ENCODE measurements at regions not wholly inside any gene's neighbourhood (a gene's known extent, or its start where the extent isn't known, plus 50 kb on each side); places are given as distances from the start of the nearest gene placed in this dataset.

DNA sequence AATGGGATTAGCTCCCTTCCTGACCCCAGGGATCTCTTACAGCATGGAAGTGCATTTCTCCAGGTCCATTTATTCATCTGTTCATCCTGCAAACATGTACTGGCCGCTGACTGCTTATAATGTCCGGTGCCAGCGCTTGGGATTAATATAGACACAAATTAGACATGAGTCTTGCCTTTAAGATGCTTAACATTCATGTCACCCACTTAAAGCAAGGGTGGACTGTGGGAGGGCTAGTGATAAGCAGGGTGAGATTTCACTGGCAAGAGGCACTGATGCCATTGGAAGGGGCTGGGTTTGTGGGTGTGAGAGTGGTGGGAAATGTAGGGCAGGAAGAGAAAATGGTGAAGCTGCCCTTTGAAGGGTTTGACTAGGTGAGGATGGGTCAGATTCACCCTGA is 92.2 kb upstream of the MPHOSPH6 start:
- FAIRE-seq (no peak), ATAC-seq (no peak), DNase-seq (ENCODE audit: extremely low read depth in 1 of 4, low spot score in 3 of 4) (no peak)
- Histone ChIP-seq H3K9me1 (ENCODE audit: control insufficient read depth, insufficient read depth, low read length) (no peaks in the 10 kb centered on the region), H3K27ac (ENCODE audit: extremely low read depth, low read depth, low read length) (no peak overlapping the region), H4K20me1 (replicated peaks; ENCODE audit: control insufficient read depth, insufficient read depth, low read length) (no peaks in the 10 kb centered on the region), H3K9me3 (replicated peaks; ENCODE audit: control insufficient read depth, insufficient read depth, low read depth, low read length) (no peaks in the 10 kb centered on the region), H3K27me3 (ENCODE audit: control insufficient read depth in 2 of 2, insufficient read depth in 2 of 2, low read length in 2 of 2) (no peaks in the 10 kb centered on the region; a peak in 1 of 5 replicates), H3K4me1 (replicated peaks in 1 of 2; ENCODE audit: control insufficient read depth in 2 of 2, insufficient read depth in 2 of 2, low read length in 2 of 2) (no peaks in the 10 kb centered on the region), H3K36me3 (ENCODE audit: control insufficient read depth, insufficient read depth, low read length) (no peaks in the 10 kb centered on the region), H3K79me2 (ENCODE audit: control insufficient read depth, insufficient read depth, low read length) (no peaks in the 10 kb centered on the region), H3K4me2 (ENCODE audit: insufficient read depth, low read length) (no peak overlapping the region), H3K9ac (ENCODE audit: insufficient read depth in 1 of 2, low read depth in 2 of 2, low read length in 2 of 2) (no peak overlapping the region), H2AFZ (ENCODE audit: low read depth, low read length) (no peak overlapping the region), H3K4me3 (no peak overlapping the region)
- intact Hi-C loops (cut with micrococcal nuclease) (loop anchor here (2.0 to 5.0 kb wide), 2 partner anchors 377 to 1185 kb away; no protein-coding TSS in a partner anchor), in situ Hi-C loops (cut with MboI) (loop anchor here (10.0 kb wide), 2 partner anchors 943 to 1183 kb away; no protein-coding TSS in a partner anchor)
- TF ChIP-seq ZNF583 (CRISPR knock-in tag; IDR thresholded peaks at IDR 0.05) (no peak), CHD4 (IDR thresholded peaks at IDR 0.05; ENCODE audit: insufficient read depth, insufficient replicate concordance, low read depth, low read length, poor library complexity, severe bottlenecking) (no peak), SMAD2 (IDR thresholded peaks at IDR 0.05; ENCODE audit: low read depth, low read length) (no peak), PPARD (CRISPR knock-in tag; IDR thresholded peaks at IDR 0.05) (no peak), ZBTB17 (CRISPR knock-in tag; IDR thresholded peaks at IDR 0.05) (no peak), RBM22 (IDR thresholded peaks at IDR 0.05; ENCODE audit: low read depth, low read length, poor library complexity, severe bottlenecking) (no peak)
- TF ChIP-seq, protein P1, sequence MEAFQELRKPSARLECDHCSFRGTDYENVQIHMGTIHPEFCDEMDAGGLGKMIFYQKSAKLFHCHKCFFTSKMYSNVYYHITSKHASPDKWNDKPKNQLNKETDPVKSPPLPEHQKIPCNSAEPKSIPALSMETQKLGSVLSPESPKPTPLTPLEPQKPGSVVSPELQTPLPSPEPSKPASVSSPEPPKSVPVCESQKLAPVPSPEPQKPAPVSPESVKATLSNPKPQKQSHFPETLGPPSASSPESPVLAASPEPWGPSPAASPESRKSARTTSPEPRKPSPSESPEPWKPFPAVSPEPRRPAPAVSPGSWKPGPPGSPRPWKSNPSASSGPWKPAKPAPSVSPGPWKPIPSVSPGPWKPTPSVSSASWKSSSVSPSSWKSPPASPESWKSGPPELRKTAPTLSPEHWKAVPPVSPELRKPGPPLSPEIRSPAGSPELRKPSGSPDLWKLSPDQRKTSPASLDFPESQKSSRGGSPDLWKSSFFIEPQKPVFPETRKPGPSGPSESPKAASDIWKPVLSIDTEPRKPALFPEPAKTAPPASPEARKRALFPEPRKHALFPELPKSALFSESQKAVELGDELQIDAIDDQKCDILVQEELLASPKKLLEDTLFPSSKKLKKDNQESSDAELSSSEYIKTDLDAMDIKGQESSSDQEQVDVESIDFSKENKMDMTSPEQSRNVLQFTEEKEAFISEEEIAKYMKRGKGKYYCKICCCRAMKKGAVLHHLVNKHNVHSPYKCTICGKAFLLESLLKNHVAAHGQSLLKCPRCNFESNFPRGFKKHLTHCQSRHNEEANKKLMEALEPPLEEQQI (IDR thresholded peaks at IDR 0.05) = no peak
- WGBS (ENCODE audit: insufficient coverage, low coverage, missing lambda C conversion rate) = 0% methylated on average over 3 of the region's 3 CpGs
- POLR2A ChIA-PET = no interaction called here
- BruUV-seq (replicated peaks) = no TSS peak
- CTCF ChIA-PET (ENCODE audit: low intra/inter-chr PET ratio) = interaction anchor here (1.5 kb wide), 1 partner anchor 377 kb away, joined by 3 read pairs; no protein-coding TSS in a partner anchor

All from K562 (cell line).